VCaP (cell line): ENCODE measurements at regions not wholly inside any gene's neighbourhood (a gene's known extent, or its start where the extent isn't known, plus 50 kb on each side); places are given as distances from the start of the nearest gene placed in this dataset.

Experiments
- H3K27ac ChIP-seq: fragments of 450-650 bp; 2 replicates; pipeline ENCODE4 v1.5.1; 2017
- TF ChIP-seq, protein P1 (sequence below): fragments of 450-650 bp; conservative IDR thresholded peaks from 2 replicates; pipeline ENCODE4 v1.5.1; 2017; ENCODE audit warnings: mild to moderate bottlenecking, moderate library complexity

DNA sequence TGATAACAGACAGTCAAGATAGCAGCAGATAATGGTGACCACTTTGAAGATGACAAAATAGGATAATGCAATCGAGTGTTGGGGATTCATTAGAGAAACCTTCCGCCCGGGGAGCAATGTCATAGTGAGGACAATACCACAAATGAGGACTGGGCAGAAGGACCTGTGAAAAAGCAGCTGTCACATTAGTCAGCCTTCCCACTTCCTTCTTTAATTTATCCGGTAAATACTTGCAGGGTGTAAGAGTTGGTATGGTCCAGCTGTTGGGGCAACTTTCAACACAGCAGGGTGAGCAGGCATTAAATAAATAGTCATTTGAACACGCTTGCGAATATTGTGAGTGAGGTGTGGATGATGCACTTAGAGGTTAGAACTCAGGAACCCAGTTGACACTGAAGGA, 132.5 kb upstream of the KIRREL3 start:
- TF ChIP-seq, protein P1, sequence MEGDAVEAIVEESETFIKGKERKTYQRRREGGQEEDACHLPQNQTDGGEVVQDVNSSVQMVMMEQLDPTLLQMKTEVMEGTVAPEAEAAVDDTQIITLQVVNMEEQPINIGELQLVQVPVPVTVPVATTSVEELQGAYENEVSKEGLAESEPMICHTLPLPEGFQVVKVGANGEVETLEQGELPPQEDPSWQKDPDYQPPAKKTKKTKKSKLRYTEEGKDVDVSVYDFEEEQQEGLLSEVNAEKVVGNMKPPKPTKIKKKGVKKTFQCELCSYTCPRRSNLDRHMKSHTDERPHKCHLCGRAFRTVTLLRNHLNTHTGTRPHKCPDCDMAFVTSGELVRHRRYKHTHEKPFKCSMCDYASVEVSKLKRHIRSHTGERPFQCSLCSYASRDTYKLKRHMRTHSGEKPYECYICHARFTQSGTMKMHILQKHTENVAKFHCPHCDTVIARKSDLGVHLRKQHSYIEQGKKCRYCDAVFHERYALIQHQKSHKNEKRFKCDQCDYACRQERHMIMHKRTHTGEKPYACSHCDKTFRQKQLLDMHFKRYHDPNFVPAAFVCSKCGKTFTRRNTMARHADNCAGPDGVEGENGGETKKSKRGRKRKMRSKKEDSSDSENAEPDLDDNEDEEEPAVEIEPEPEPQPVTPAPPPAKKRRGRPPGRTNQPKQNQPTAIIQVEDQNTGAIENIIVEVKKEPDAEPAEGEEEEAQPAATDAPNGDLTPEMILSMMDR: no peak
- H3K27ac ChIP-seq: no peak overlapping the region

DNA sequence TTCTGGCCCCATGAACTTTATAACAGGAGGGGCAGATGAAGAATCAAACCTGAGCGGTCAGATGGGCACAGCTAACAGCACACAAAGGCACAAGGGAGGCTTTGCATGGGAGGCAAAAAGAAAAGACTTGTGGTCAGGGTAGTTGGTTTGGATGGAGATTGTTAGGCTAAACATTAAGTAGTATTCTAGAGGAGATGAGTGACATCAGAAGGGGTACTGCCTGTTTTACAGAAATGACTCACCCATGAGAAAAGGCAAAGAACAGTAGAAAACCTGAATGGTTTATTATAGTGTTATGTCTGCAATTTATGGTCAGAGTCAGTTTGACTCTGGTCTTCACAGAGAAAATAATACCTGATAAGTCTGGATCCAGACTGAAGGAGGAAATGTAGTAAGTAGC, 129.8 kb upstream of the KIRREL3 start:
- TF ChIP-seq, protein P1: no peak

DNA sequence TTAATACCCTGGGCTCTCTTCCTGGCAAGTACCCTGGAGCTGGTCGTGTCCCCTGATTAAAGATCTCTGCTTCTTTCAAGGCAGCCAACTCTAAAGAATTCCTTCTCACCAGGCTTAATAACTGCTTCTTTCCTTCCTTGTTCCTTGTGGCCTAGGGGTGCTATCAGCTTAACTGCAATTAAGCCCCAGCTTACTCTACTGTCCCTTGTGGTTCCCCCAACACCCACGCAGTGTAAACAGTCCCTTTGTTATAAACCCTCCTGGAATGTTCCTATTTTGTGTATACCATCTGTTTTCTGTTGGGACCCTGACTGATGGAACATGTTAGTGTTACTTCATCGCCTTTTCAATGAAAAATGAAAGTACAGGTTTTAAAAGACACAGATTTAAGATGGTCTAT, 126.4 kb upstream of the KIRREL3 start:
- no peak overlapping the region for H3K27ac ChIP-seq
- TF ChIP-seq, protein P1: no peak

More for the DNA sequence above, 129.8 kb upstream of the KIRREL3 start:
- no peak overlapping the region for H3K27ac ChIP-seq

GRCh38 chr11:127119356-127119755, 118.8 kb upstream of the KIRREL3 start:
- TF ChIP-seq, protein P1: no peak
- H3K27ac ChIP-seq: no peak overlapping the region

DNA sequence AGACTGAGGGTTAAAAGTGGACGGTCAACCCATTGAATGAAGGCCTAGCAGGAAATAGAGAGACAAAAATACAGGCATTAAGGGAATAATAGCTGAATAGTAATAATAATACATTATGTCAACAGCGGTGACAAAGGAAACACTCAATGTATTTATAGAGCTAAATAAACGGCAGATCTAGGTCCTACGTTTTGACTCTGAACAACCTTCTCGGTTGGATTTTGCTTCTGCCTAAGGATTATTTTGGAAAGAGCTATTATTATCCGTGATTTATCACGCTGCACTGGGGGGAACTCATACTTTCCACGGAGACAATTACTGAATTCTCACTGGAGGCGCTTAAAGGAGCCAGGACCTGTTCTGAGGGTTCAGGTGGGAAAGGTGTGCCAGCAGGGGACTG, 118.2 kb upstream of the KIRREL3 start:
- H3K27ac ChIP-seq: no peak overlapping the region
- TF ChIP-seq, protein P1: no peak

DNA sequence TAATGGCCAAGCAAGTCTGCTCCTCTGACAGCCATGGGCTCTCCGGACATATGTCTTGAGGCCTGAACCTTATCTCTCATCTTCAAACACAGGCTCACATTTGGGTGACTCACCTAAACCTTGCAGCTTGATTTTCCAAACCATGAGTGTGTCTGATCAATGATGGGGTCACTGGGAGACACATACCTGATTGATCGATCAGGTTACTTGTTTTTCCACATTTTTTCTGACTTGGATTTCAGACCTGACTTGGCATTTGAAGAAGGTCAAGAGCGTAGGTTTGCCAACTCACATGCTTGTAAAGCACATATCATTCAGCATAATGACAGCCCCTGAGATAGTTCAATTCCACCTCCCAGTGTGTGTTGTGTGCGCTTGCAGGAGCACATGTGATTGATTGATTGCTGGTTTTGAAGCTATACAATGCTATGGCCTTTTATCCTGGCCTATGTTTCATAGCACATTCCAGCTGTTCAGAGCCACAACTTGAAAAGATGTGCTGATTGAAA, 116.7 kb upstream of the KIRREL3 start:
- TF ChIP-seq, protein P1: no peak
- no peak overlapping the region for H3K27ac ChIP-seq

DNA sequence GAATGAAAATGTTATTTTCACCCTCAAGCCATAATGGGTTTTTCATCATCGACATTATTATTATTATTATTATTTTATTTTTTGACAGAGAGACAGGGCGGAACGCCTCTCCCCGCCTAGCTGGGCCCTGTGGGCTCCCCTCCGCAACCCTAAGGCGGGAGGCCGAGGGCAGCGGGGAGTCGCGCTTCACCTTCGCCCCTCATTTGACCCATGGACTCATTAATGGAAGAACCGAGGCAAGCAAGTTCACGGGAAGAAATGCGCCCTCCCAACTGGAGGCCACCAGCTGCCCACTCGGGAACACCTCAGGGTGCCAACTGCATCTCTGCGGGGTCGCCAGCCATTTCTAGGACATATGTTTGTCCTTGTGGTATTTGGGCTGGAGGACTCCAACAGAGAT, 115.3 kb upstream of the KIRREL3 start:
- no peak overlapping the region for H3K27ac ChIP-seq
- TF ChIP-seq, protein P1: no peak

- TF ChIP-seq, protein P1: no peak
- no peak overlapping the region for H3K27ac ChIP-seq
These were observed 113.5 kb upstream of the KIRREL3 start for GRCh38 chr11:127114035-127114434.
